ENCODE measurements at regions not wholly inside any gene's neighbourhood (a gene's known extent, or its start where the extent isn't known, plus 50 kb on each side); places are given as distances from the start of the nearest gene placed in this dataset.
"Not testable (repeated sequence)": the region's sequence is repeated elsewhere in the genome, so short reads cannot be mapped to it uniquely, and the experiment has no call there.

DNA sequence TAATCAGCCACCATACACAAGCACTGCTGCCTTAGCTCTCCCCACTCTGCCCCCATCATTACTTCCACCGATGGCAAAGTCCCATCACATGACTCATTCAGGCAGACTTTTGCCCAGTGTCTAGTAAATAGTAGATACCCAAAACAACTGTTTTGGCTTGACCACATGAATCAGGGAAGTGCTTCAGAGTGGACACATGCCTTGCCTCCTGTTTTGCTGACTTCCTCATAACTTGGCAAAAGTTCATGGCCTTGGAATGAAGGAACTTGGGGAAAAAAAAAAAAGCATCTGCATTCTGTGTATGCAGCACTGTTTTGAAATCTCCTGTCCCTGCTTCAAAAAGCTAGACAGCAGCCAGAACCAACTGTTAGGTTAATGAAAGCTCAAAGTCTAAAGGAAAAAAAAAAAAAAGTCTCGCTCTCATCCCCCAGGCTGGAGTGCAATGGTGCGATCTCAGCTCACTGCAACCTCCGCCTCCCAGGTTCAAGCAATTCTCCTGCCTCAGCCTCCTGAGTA is 335.3 kb downstream of the FAM181B start (continued):
- TF ChIP-seq, protein P1, sequence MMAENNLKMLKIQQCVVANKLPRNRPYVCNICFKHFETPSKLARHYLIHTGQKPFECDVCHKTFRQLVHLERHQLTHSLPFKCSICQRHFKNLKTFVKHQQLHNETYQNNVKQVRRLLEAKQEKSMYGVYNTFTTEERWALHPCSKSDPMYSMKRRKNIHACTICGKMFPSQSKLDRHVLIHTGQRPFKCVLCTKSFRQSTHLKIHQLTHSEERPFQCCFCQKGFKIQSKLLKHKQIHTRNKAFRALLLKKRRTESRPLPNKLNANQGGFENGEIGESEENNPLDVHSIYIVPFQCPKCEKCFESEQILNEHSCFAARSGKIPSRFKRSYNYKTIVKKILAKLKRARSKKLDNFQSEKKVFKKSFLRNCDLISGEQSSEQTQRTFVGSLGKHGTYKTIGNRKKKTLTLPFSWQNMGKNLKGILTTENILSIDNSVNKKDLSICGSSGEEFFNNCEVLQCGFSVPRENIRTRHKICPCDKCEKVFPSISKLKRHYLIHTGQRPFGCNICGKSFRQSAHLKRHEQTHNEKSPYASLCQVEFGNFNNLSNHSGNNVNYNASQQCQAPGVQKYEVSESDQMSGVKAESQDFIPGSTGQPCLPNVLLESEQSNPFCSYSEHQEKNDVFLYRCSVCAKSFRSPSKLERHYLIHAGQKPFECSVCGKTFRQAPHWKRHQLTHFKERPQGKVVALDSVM (CRISPR knock-in tag; IDR thresholded peaks at IDR 0.05) = peak; percentile 65; the same call in 1 of the 2 replicates
- TF ChIP-seq, protein P2, sequence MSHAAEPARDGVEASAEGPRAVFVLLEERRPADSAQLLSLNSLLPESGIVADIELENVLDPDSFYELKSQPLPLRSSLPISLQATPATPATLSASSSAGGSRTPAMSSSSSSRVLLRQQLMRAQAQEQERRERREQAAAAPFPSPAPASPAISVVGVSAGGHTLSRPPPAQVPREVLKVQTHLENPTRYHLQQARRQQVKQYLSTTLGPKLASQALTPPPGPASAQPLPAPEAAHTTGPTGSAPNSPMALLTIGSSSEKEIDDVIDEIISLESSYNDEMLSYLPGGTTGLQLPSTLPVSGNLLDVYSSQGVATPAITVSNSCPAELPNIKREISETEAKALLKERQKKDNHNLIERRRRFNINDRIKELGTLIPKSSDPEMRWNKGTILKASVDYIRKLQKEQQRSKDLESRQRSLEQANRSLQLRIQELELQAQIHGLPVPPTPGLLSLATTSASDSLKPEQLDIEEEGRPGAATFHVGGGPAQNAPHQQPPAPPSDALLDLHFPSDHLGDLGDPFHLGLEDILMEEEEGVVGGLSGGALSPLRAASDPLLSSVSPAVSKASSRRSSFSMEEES (CRISPR knock-in tag; IDR thresholded peaks at IDR 0.05) = 0 out of 2 replicates have a peak, but pooled peaks have one; percentile 25
- TF ChIP-seq, protein P3, sequence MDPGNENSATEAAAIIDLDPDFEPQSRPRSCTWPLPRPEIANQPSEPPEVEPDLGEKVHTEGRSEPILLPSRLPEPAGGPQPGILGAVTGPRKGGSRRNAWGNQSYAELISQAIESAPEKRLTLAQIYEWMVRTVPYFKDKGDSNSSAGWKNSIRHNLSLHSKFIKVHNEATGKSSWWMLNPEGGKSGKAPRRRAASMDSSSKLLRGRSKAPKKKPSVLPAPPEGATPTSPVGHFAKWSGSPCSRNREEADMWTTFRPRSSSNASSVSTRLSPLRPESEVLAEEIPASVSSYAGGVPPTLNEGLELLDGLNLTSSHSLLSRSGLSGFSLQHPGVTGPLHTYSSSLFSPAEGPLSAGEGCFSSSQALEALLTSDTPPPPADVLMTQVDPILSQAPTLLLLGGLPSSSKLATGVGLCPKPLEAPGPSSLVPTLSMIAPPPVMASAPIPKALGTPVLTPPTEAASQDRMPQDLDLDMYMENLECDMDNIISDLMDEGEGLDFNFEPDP (CRISPR knock-in tag; conservative IDR thresholded peaks at IDR 0.05) = no peak
- no peak for TF ChIP-seq ZBTB7A (CRISPR knock-in tag; IDR thresholded peaks at IDR 0.05)

DNA sequence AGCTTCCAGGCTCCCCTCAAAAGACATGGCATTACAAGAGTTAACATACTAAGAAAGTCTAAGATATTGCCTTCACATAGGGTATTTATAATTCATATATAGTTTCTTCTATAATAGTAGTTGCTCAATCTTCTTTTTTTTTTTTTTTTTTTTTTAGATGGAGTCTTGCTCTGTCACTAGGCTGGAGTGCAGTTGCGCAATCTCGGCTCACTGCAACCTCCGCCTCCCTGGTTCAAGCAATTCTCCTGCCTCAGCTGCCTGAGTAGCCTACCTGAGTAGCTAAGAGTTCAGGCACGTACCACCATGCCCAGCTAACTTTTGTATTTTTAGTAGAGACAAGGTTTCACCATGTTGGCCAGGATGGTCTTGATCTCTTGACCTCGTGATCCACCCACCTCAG is 337.0 kb downstream of the FAM181B start:
- BruUV-seq (replicated peaks); H3K27ac ChIP-seq (ENCODE audit: extremely low read length, insufficient read depth, low read length); DNase-seq (ENCODE audit: low spot score); H3K36me3 ChIP-seq (replicated peaks in 1 of 2; ENCODE audit: control insufficient read depth in 1 of 2, insufficient read depth in 2 of 2, low read length in 2 of 2); H3K27me3 ChIP-seq (ENCODE audit: control insufficient read depth in 1 of 2, insufficient read depth in 2 of 2, low read length in 2 of 2); POLR2A ChIA-PET; CTCF ChIA-PET (ENCODE audit: low intra/inter-chr PET ratio, low total read pairs); H3K79me2 ChIP-seq (ENCODE audit: insufficient read depth, low read length); intact Hi-C loops (cut with micrococcal nuclease; ENCODE audit: unreplicated experiment); in situ Hi-C loops (cut with HindIII; ENCODE audit: extremely low pct_ligation_motif_present, low pct_unique_long_range_greater_than_20kb); H3K4me3 ChIP-seq (replicated peaks in 1 of 3; ENCODE audit: insufficient read depth in 1 of 3, low read depth in 2 of 3, low read length in 3 of 3); H3K4me2 ChIP-seq (ENCODE audit: low read depth, low read length); H3K9ac ChIP-seq (ENCODE audit: insufficient read depth, low read depth, low read length); FAIRE-seq; H4K20me1 ChIP-seq (ENCODE audit: insufficient read depth, low read length); H2AFZ ChIP-seq (ENCODE audit: low read length); ATAC-seq; H3K9me3 ChIP-seq (ENCODE audit: low read length): not testable (repeated sequence)
- H3K4me1 ChIP-seq (ENCODE audit: insufficient read depth, low read length) = peaks cover 13% of the 10 kb centered on the region
- 58% methylated on average over 5 of the region's 5 CpGs for WGBS (ENCODE audit: low lambda C conversion rate)
- TF ChIP-seq CEBPG (CRISPR knock-in tag; IDR thresholded peaks at IDR 0.05) (peak; percentile 70), CEBPB (IDR thresholded peaks at IDR 0.05; ENCODE audit: borderline replicate concordance, low read depth, low read length) (peak; percentile 67; the same call in 1 of the 2 replicates)
